Heart left ventricle (tissue), 16 donors: ENCODE measurements at regions not wholly inside any gene's neighbourhood (a gene's known extent, or its start where the extent isn't known, plus 50 kb on each side); places are given as distances from the start of the nearest gene placed in this dataset.

Source experiments
- ATAC-seq, 4 donors: fragments of 200-7000 bp; cut with Tn5 transposase; one replicate each; pipeline ENCODE4 v1.9.1; 2020 to 2022; ENCODE audit warnings: moderate library complexity in 4 of 4, mild to moderate bottlenecking in 3 of 4, moderate number of reproducible peaks in 1 of 4
- DNase-seq, 5 donors: peaks; one replicate each; pipeline ENCODE4 v3.0.0-alpha.2; 2020
- H3K27ac ChIP-seq, 12 donors: fragments of 200-600 bp; sonication (generic) in 4 of 12; one replicate each; pipeline versions ENCODE4 v1.5.0 to v1.8.0; 2016 to 2022; ENCODE audit warnings: mild to moderate bottlenecking in 2 of 12
- H3K27me3 ChIP-seq, 9 donors: fragments of 200-600 bp; sonication (generic) in 2 of 9; one replicate each; pipeline versions ENCODE4 v1.5.1 to v1.8.0; 2016 to 2022; ENCODE audit warnings: mild to moderate bottlenecking in 3 of 9
- H3K36me3 ChIP-seq, 9 donors: fragments of 200-600 bp; sonication (generic) in 2 of 9; one replicate each; pipeline versions ENCODE4 v1.5.0 to v1.8.0; 2018 to 2022; ENCODE audit warnings: mild to moderate bottlenecking in 2 of 9
- H3K4me1 ChIP-seq, 12 donors: fragments of 200-600 bp; sonication (generic) in 4 of 12; one replicate each; pipeline versions ENCODE4 v1.5.0 to v1.8.0; 2016 to 2022; ENCODE audit warnings: mild to moderate bottlenecking in 3 of 12
- H3K4me3 ChIP-seq, 12 donors: fragments of 200-600 bp; sonication (generic) in 4 of 12; one replicate each; pipeline versions ENCODE4 v1.5.0 to v1.8.0; 2017 to 2022; ENCODE audit warnings: mild to moderate bottlenecking in 9 of 12, moderate library complexity in 4 of 12
- H3K9me3 ChIP-seq, 12 donors: fragments of 200-600 bp; sonication (generic) in 4 of 12; one replicate each; pipeline versions ENCODE4 v1.5.0 to v1.8.0; 2016 to 2022; ENCODE audit warnings: mild to moderate bottlenecking in 1 of 12
- POLR2A ChIP-seq, 2 donors: fragments of 450-650 bp; IDR thresholded peaks; one replicate each; pipeline ENCODE4 v1.6.1; 2017; ENCODE audit warnings: antibody characterized with exemption in 2 of 2, mild to moderate bottlenecking in 2 of 2, moderate library complexity in 2 of 2
- WGBS, 4 donors: extraction: QIAGEN DNeasy Blood & Tissue Kit in 2 of 4; methylation state at CpG; one replicate each; pipeline versions ENCODE4 v1.1.5 to v1.1.7; 2013 to 2018; 5-methylcytosine and 5-hydroxymethylcytosine counted together
- intact Hi-C, 10 donors: fragments of 100-400 bp; cut with DNase I; formaldehyde crosslinking; loops; one replicate each; pipeline versions ENCODE4 v1.11.1 to v1.14.2; 2022
- TF ChIP-seq, protein P1 (sequence below), 12 donors: fragments of 200-600 bp; sonication (generic) in 4 of 12; IDR thresholded peaks; one replicate each; pipeline versions ENCODE4 v1.5.0 to v1.8.0; 2018 to 2022; ENCODE audit warnings: antibody characterized with exemption in 12 of 12, mild to moderate bottlenecking in 5 of 12
- donor health status: ischemic (EF 13 %, LVEDD 7.1; RV severe dilation, severe dysfunction).
- donor health status: healthy with polysubstance abuse.
- donor health status: DM: no; HTN: yes; CAD: no.
- donor health status: DM: no; HTN: no; CAD: no.
- donor health status: ischemic (EF 25% LVEDD 6.9; RV normal size, moderate dysfunction).
- donor health status: ischemic (EF 25% LVEDD 5.7; RV mildly dilated, moderate dysfunction).
- donor health status: healthy.
- donor health status: DM: yes; HTN: yes; CAD: no.
- donor health status: ischemic (EF 35%, LVEDD 5.7; RV mildly dilated, moderate dysfunction).
- donor health status: nonischemic (EF 11% LVEDD 7.7; RV severe dilation, severe dysfunction).
- donor health status: DM: yes; HTN: yes; CAD: no.
- donor health status: PGD.
- donor health status: ischemic (EF 29% LVEDD 5.4; RV normal size, mild dysfunction).
- donor health status: nonischemic (EF 23%, LVEDD 6.1; RV moderate dilation, normal function).

DNA sequence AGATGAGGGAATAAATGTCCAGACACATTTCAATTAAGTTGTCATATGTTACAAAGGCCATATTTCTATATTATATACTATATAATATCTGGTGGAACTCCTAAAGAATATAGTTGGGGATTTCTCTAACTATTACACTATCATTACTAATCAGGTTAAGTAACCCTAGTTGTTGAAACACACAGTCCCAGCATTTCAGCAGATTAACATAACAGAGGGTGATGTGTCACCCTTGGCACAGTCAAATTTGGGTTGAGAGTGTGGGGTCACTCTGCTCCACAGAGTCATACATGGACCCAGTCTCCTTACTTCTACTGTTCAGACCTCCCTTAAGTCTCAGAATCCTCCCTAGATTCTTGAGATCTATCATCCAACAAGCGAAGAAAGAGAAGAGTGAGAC lies 496.4 kb upstream of the MDFIC2 start:
- H3K4me1 ChIP-seq = peaks cover 0 to 10% (median 0%) of the 10 kb centered on the region in 12 donors
- no peak overlapping the region for H3K4me3 ChIP-seq
- intact Hi-C loops = no loop called here
- ATAC-seq = no peak
- TF ChIP-seq POLR2A (IDR thresholded peaks at IDR 0.05) = no peak
- TF ChIP-seq, protein P1, sequence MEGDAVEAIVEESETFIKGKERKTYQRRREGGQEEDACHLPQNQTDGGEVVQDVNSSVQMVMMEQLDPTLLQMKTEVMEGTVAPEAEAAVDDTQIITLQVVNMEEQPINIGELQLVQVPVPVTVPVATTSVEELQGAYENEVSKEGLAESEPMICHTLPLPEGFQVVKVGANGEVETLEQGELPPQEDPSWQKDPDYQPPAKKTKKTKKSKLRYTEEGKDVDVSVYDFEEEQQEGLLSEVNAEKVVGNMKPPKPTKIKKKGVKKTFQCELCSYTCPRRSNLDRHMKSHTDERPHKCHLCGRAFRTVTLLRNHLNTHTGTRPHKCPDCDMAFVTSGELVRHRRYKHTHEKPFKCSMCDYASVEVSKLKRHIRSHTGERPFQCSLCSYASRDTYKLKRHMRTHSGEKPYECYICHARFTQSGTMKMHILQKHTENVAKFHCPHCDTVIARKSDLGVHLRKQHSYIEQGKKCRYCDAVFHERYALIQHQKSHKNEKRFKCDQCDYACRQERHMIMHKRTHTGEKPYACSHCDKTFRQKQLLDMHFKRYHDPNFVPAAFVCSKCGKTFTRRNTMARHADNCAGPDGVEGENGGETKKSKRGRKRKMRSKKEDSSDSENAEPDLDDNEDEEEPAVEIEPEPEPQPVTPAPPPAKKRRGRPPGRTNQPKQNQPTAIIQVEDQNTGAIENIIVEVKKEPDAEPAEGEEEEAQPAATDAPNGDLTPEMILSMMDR (IDR thresholded peaks at IDR 0.05) = no peak
- no peak overlapping the region for H3K27ac ChIP-seq
- no peaks in the 10 kb centered on the region for H3K27me3 ChIP-seq
- 92 to 100% (median 98%) methylated on average over 1 of the region's 1 CpG for whole genome bisulfite sequencing, 4 donors
- H3K36me3 ChIP-seq = no peaks in the 10 kb centered on the region
- H3K9me3 ChIP-seq = no peaks in the 10 kb centered on the region
- no peak for DNase-seq

DNA sequence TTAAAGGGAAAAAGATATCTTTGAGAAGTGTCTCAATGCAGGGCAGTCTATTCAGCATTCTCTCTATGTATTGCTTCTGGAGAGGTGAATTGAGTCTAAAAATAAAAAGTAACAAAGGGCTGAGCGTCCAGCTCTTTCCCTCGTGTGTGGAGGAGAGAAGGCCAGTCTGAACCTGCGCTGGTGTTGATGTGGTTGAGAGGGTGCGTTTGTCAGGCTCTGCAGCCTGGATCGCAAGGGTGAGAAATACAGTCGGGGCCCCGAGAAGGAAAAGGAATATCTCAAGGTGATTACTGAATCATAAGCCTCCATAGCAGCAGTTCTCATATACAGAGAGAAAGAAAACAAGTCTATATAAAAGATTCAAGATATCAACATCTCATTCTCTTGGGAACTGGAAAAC lies 494.1 kb upstream of the MDFIC2 start:
- intact Hi-C loops = no loop called here
- H3K4me1 ChIP-seq = peaks cover 0 to 10% (median 0%) of the 10 kb centered on the region in 12 donors
- no peaks in the 10 kb centered on the region for H3K27me3 ChIP-seq
- no peak overlapping the region for H3K4me3 ChIP-seq
- WGBS, 4 donors = 44 to 75% (median 70%) methylated on average over 7 of the region's 7 CpGs
- H3K27ac ChIP-seq = no peak overlapping the region
- H3K36me3 ChIP-seq = no peaks in the 10 kb centered on the region
- no peaks in the 10 kb centered on the region for H3K9me3 ChIP-seq
- TF ChIP-seq, protein P1 (IDR thresholded peaks at IDR 0.05) = no peak
- no peak for TF ChIP-seq POLR2A (IDR thresholded peaks at IDR 0.05)
- no peak for DNase-seq
- ATAC-seq = peak in 1 of 4 donors; percentile 37

DNA sequence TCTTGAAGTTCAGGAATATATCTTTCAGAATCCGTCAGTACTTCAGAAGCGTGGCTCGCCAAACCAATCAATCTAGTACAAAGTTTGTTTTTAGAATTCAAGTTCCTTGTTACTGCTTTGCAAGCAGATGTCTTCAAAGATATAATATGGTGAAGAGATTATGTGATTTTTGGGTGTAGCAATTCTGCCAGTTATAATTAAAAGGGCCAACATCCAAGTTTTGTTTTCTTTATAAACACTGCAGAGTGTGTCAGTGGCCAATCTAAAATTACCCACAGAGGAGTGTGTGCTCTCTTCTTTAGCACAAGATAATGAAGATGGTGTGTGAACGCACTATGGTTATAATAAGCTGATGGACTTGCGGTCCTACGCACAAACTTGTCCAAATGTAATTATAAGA lies 493.6 kb upstream of the MDFIC2 start:
- intact Hi-C loops = no loop called here
- WGBS, 4 donors = 85 to 89% (median 87%) methylated on average over 6 of the region's 6 CpGs
- Histone ChIP-seq H3K27me3 (no peaks in the 10 kb centered on the region), H3K27ac (no peak overlapping the region), H3K4me1 (peaks cover 0 to 10% (median 0%) of the 10 kb centered on the region in 12 donors), H3K9me3 (no peaks in the 10 kb centered on the region), H3K36me3 (no peaks in the 10 kb centered on the region), H3K4me3 (no peak overlapping the region)
- TF ChIP-seq, protein P1 (IDR thresholded peaks at IDR 0.05) = no peak
- TF ChIP-seq POLR2A (IDR thresholded peaks at IDR 0.05) = no peak
- ATAC-seq (no peak), DNase-seq (no peak)

DNA sequence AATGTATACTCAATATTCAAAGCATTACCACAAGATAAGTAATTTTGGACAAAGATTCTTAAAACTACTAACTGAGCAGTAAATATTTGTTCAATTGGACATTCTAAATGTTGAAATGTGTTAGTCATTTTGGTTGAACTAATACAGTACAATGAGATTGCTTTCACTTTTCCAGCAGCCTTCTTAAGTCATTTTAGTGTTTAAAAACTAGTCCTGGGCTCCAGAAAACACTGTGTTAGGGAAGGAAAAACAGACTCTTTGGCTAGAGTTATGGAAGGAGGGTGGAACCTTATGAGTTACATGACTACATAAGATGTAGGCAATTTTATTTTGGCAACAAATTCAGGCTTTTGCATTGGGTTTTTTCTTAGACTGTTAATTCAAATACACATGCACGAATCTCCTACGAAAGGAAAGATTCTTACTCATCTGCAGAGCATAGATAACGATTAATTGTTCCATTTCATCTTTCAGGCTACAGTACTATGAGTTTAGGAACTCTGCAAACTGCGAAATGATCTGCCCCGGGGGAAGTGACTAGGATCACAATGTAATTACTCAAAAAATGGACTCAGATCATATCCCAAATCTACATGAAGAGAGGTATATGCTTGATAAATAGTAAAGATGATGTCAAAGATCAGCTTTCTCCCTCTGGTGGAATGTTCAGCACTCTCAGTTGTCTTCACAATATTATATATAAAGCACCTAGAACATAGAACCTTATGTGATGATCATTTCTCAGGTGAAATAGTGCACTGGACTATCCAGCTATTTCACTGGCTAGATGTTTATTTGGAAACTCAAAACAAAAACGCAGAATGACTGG lies 492.8 kb upstream of the MDFIC2 start:
- ATAC-seq (peak in 2 of 4 donors; percentile 33 to 34), DNase-seq (no peak)
- H3K27me3 ChIP-seq = no peaks in the 10 kb centered on the region
- H3K4me3 ChIP-seq = peak overlapping the region in 4 of 12 donors; percentile 7 to 31 (median 20)
- H3K27ac ChIP-seq = peak overlapping the region in 2 of 12 donors; percentile 8 to 52
- WGBS, 4 donors = 73 to 82% (median 78%) methylated on average over 6 of the region's 6 CpGs
- H3K9me3 ChIP-seq = no peaks in the 10 kb centered on the region
- intact Hi-C loops = no loop called here
- no peaks in the 10 kb centered on the region for H3K36me3 ChIP-seq
- peaks cover 0 to 10% (median 0%) of the 10 kb centered on the region in 12 donors for H3K4me1 ChIP-seq
- no peak for TF ChIP-seq POLR2A (IDR thresholded peaks at IDR 0.05)
- TF ChIP-seq, protein P1 (IDR thresholded peaks at IDR 0.05) = no peak
